Stimulated activated CD4-positive, alpha-beta T cell treated with anti-CD3 and anti-CD28 coated beads, Interleukin-2, amount 100 ng/mL, for 24 hours (primary cell): ENCODE measurements at regions not wholly inside any gene's neighbourhood (a gene's known extent, or its start where the extent isn't known, plus 50 kb on each side); places are given as distances from the start of the nearest gene placed in this dataset.
"Not testable (repeated sequence)": the region's sequence is repeated elsewhere in the genome, so short reads cannot be mapped to it uniquely, and the experiment has no call there.

ENCODE experiments used
- DNase-seq, 2 donors: peaks; one replicate each; pipeline ENCODE4 v3.0.0-alpha.2; 2020

- no peak for DNase-seq
Observed at GRCh38 chr4:159410076-159410777, 307.3 kb downstream of the RAPGEF2 start.

- no peak for DNase-seq
Observed at GRCh38 chr4:159410891-159411290, 308.0 kb downstream of the RAPGEF2 start.

- DNase-seq, result no peak
Observed at GRCh38 chr4:159413306-159413943, 310.5 kb downstream of the RAPGEF2 start.

GRCh38 chr4:159414305-159414704 is 311.4 kb downstream of the RAPGEF2 start:
- DNase-seq, result no peak

- no peak for DNase-seq
Observed at GRCh38 chr4:159416073-159416472, 313.2 kb downstream of the RAPGEF2 start.

GRCh38 chr4:159416996-159417395 is 314.1 kb downstream of the RAPGEF2 start:
- DNase-seq, result no peak

- no peak for DNase-seq
Observed at GRCh38 chr4:159420162-159421057, 317.5 kb downstream of the RAPGEF2 start.

- not testable (repeated sequence) for DNase-seq
Observed at GRCh38 chr4:159421058-159421419, 318.2 kb downstream of the RAPGEF2 start.

GRCh38 chr4:159422019-159422418 is 319.1 kb downstream of the RAPGEF2 start:
- DNase-seq, result no peak

- no peak for DNase-seq
Observed at GRCh38 chr4:159422626-159423025, 319.7 kb downstream of the RAPGEF2 start.

GRCh38 chr4:159425737-159426305 is 322.9 kb downstream of the RAPGEF2 start:
- DNase-seq, result no peak

- no peak for DNase-seq
Observed at GRCh38 chr4:159428293-159428692, 325.4 kb downstream of the RAPGEF2 start.

GRCh38 chr4:159428975-159429692 is 326.3 kb downstream of the RAPGEF2 start:
- DNase-seq, result no peak

- DNase-seq, result no peak
Observed at GRCh38 chr4:159429693-159430035, 326.8 kb downstream of the RAPGEF2 start.

GRCh38 chr4:159430896-159431295 is 328.0 kb downstream of the RAPGEF2 start:
- no peak for DNase-seq

GRCh38 chr4:159432436-159432835 is 329.6 kb downstream of the RAPGEF2 start:
- DNase-seq, result no peak

- DNase-seq, result no peak
Observed at GRCh38 chr4:159433337-159433736, 330.5 kb downstream of the RAPGEF2 start.

GRCh38 chr4:159434114-159434870 is 331.4 kb downstream of the RAPGEF2 start:
- DNase-seq, result no peak

- no peak for DNase-seq
Observed at GRCh38 chr4:159434871-159435241, 332.0 kb downstream of the RAPGEF2 start.

- no peak for DNase-seq
Observed at GRCh38 chr4:159435561-159436023, 332.7 kb downstream of the RAPGEF2 start.

- DNase-seq, result no peak
Observed at GRCh38 chr4:159443975-159444374, 341.1 kb downstream of the RAPGEF2 start.

- no peak for DNase-seq
Observed at GRCh38 chr4:159444678-159445077, 341.8 kb downstream of the RAPGEF2 start.
